IMR-90 (cell line): ENCODE measurements at regions not wholly inside any gene's neighbourhood (a gene's known extent, or its start where the extent isn't known, plus 50 kb on each side); places are given as distances from the start of the nearest gene placed in this dataset.

Experiments
- BHLHE40 ChIP-seq: fragments of 150-350 bp; IDR thresholded peaks from 2 replicates; pipeline ENCODE4 v1.6.1; 2016; ENCODE audit warnings: mild to moderate bottlenecking, low read depth, low read length
- CEBPB ChIP-seq: IDR thresholded peaks from 2 replicates; pipeline ENCODE4 v1.6.1; 2012; ENCODE audit warnings: low read depth, low read length, improper control_type of control experiment
- CTCF ChIP-seq: conservative IDR thresholded peaks from 2 replicates; pipeline ENCODE4 v1.5.1; 2012; ENCODE audit warnings: mild to moderate bottlenecking, low read depth, low read length, improper control_type of control experiment
- FOS ChIP-seq: fragments of 150-350 bp; IDR thresholded peaks from 2 replicates; pipeline ENCODE4 v1.6.1; 2016; ENCODE audit warnings: low read depth, low read length
- MXI1 ChIP-seq: IDR thresholded peaks from 2 replicates; pipeline ENCODE4 v1.6.1; 2012; ENCODE audit warnings: low read depth, mild to moderate bottlenecking, low read length, moderate library complexity, borderline replicate concordance
- NFE2L2 ChIP-seq: fragments of 150-350 bp; IDR thresholded peaks from 2 replicates; pipeline ENCODE4 v1.6.1; 2016; ENCODE audit warnings: low read depth, mild to moderate bottlenecking, low read length
- POLR2A ChIP-seq: IDR thresholded peaks from 2 replicates; pipeline ENCODE4 v1.6.1; 2012; ENCODE audit warnings: mild to moderate bottlenecking, low read depth, low read length
- RAD21 ChIP-seq: IDR thresholded peaks from 2 replicates; pipeline ENCODE4 v1.6.1; 2012; ENCODE audit warnings: low read length, improper control_type of control experiment
- RCOR1 ChIP-seq: IDR thresholded peaks from 2 replicates; pipeline ENCODE4 v1.6.1; 2012; ENCODE audit warnings: mild to moderate bottlenecking, low read length, improper control_type of control experiment; ENCODE audit not compliant: insufficient replicate concordance
- RFX5 ChIP-seq: IDR thresholded peaks from 2 replicates; pipeline ENCODE4 v1.8.0; 2012; ENCODE audit warnings: low read depth, mild to moderate bottlenecking, low read length, moderate library complexity
- SMC3 ChIP-seq: fragments of 150-350 bp; IDR thresholded peaks from 2 replicates; pipeline ENCODE4 v1.6.1; 2016; ENCODE audit warnings: low read depth, mild to moderate bottlenecking, antibody characterized with exemption, low read length, moderate library complexity
- TF ChIP-seq, protein P1 (sequence below): fragments of 150-350 bp; IDR thresholded peaks from 2 replicates; pipeline ENCODE4 v1.6.1; 2017; ENCODE audit warnings: mild to moderate bottlenecking, antibody characterized with exemption, low read length, low read depth
- TF ChIP-seq, protein P2 (sequence below): fragments of 150-350 bp; IDR thresholded peaks from 2 replicates; pipeline ENCODE4 v1.6.1; 2016; ENCODE audit warnings: low read depth, mild to moderate bottlenecking, low read length, moderate library complexity, borderline replicate concordance

DNA sequence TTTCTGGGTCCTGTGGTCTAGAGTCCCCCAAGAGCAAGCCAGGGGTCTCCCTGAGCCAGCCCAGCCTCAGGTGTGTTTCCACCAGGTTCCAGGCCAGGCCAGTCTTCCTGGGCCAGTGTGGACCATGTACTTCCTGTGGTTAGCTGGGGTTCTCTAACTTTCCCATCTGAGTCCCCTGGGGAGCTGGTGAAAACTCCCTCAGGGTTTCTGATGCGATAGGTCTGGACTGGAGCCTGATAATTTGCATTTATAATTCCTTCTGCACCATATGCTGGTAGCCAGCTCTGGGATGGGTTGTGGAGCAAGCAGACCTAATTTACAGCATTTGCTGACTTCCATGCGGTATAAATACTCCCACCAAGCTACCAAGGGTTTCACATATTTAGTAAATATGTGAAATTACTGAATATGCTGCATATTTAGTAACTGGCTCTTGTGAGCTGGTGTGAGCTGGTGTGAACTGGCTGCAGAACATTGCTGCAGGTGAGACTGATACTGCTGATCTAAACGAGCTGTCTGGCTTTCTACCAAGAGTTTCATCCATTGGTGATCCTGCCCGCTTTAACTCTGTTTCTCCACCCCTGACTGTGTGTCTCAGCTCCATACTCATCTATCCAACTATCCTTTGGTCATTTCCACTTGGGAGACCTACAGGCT, 62.6 kb downstream of the RIN2 start:
- TF ChIP-seq CTCF, result no peak
- TF ChIP-seq FOS, result no peak
- TF ChIP-seq SMC3, result no peak
- TF ChIP-seq CEBPB, result no peak
- TF ChIP-seq POLR2A, result no peak
- TF ChIP-seq, protein P1, sequence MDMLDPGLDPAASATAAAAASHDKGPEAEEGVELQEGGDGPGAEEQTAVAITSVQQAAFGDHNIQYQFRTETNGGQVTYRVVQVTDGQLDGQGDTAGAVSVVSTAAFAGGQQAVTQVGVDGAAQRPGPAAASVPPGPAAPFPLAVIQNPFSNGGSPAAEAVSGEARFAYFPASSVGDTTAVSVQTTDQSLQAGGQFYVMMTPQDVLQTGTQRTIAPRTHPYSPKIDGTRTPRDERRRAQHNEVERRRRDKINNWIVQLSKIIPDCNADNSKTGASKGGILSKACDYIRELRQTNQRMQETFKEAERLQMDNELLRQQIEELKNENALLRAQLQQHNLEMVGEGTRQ, result no peak
- TF ChIP-seq RFX5, result no peak
- TF ChIP-seq NFE2L2, result no peak
- TF ChIP-seq RCOR1, result no peak
- TF ChIP-seq BHLHE40, result no peak
- no peak for TF ChIP-seq RAD21
- TF ChIP-seq MXI1, result no peak
- TF ChIP-seq, protein P2, sequence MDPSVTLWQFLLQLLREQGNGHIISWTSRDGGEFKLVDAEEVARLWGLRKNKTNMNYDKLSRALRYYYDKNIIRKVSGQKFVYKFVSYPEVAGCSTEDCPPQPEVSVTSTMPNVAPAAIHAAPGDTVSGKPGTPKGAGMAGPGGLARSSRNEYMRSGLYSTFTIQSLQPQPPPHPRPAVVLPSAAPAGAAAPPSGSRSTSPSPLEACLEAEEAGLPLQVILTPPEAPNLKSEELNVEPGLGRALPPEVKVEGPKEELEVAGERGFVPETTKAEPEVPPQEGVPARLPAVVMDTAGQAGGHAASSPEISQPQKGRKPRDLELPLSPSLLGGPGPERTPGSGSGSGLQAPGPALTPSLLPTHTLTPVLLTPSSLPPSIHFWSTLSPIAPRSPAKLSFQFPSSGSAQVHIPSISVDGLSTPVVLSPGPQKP, result no peak
